Neural crest cell (in vitro differentiated cells): ENCODE measurements at regions not wholly inside any gene's neighbourhood (a gene's known extent, or its start where the extent isn't known, plus 50 kb on each side); places are given as distances from the start of the nearest gene placed in this dataset.

Experiments used
- DNase-seq: peaks from one replicate; pipeline ENCODE4 v3.0.0; 2021; ENCODE audit warnings: low read depth, mixed read lengths, low spot score
- H3K27ac Mint-ChIP-seq: one replicate; pipeline ENCODE4 v1.8.0; 2021; ENCODE audit warnings: mild to moderate bottlenecking, mixed read lengths; ENCODE audit not compliant: unreplicated experiment
- H3K27me3 Mint-ChIP-seq: 2 replicates; pipeline ENCODE4 v1.8.0; 2021; ENCODE audit warnings: low read depth, mild to moderate bottlenecking, mixed read lengths
- H3K36me3 Mint-ChIP-seq: 2 replicates; pipeline ENCODE4 v1.8.0; 2021; ENCODE audit warnings: low read depth, mild to moderate bottlenecking, mixed read lengths
- H3K4me1 Mint-ChIP-seq: 2 replicates; pipeline ENCODE4 v1.8.0; 2021; ENCODE audit warnings: mixed read lengths
- H3K4me3 Mint-ChIP-seq: one replicate; pipeline ENCODE4 v1.8.0; 2021; ENCODE audit warnings: mild to moderate bottlenecking, mixed read lengths
- H3K9me3 Mint-ChIP-seq: 2 replicates; pipeline ENCODE4 v1.8.0; 2021; ENCODE audit warnings: mixed read lengths
- TF ChIP-seq, protein P1 (sequence below): fragments of 200-600 bp; sonication (generic); conservative IDR thresholded peaks from 2 replicates; pipeline ENCODE4 v1.5.0; 2021; ENCODE audit warnings: antibody characterized with exemption, mild to moderate bottlenecking

GRCh38 chr4:145427991-145428390, 53.7 kb upstream of the SMAD1 start:
- TF ChIP-seq, protein P1, sequence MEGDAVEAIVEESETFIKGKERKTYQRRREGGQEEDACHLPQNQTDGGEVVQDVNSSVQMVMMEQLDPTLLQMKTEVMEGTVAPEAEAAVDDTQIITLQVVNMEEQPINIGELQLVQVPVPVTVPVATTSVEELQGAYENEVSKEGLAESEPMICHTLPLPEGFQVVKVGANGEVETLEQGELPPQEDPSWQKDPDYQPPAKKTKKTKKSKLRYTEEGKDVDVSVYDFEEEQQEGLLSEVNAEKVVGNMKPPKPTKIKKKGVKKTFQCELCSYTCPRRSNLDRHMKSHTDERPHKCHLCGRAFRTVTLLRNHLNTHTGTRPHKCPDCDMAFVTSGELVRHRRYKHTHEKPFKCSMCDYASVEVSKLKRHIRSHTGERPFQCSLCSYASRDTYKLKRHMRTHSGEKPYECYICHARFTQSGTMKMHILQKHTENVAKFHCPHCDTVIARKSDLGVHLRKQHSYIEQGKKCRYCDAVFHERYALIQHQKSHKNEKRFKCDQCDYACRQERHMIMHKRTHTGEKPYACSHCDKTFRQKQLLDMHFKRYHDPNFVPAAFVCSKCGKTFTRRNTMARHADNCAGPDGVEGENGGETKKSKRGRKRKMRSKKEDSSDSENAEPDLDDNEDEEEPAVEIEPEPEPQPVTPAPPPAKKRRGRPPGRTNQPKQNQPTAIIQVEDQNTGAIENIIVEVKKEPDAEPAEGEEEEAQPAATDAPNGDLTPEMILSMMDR, result no peak
- no peak overlapping the region for H3K4me3 Mint-ChIP-seq
- DNase-seq, result no peak
- peaks cover 6% of the 10 kb centered on the region for H3K36me3 Mint-ChIP-seq
- peak overlapping the region; percentile 63 for H3K27ac Mint-ChIP-seq
- peaks cover 6% of the 10 kb centered on the region for H3K9me3 Mint-ChIP-seq
- no peaks in the 10 kb centered on the region for H3K27me3 Mint-ChIP-seq
- peaks cover 5% of the 10 kb centered on the region for H3K4me1 Mint-ChIP-seq

- TF ChIP-seq, protein P1, result no peak
- no peak overlapping the region for H3K4me3 Mint-ChIP-seq
- DNase-seq, result no peak
Measured at GRCh38 chr4:145427221-145427620, 54.4 kb upstream of the SMAD1 start.

GRCh38 chr4:145423017-145423708, 58.5 kb upstream of the SMAD1 start:
- Mint-ChIP-seq H3K36me3 (peaks cover 6% of the 10 kb centered on the region), H3K9me3 (peaks cover 5% of the 10 kb centered on the region), H3K4me3 (no peak overlapping the region), H3K27ac (no peak overlapping the region), H3K27me3 (no peaks in the 10 kb centered on the region), H3K4me1 (peaks cover 13% of the 10 kb centered on the region)
- DNase-seq, result no peak
- TF ChIP-seq, protein P1, result no peak

More at GRCh38 chr4:145427221-145427620, 54.4 kb upstream of the SMAD1 start:
- Mint-ChIP-seq H3K9me3 (peaks cover 5% of the 10 kb centered on the region), H3K36me3 (peaks cover 6% of the 10 kb centered on the region), H3K27me3 (no peaks in the 10 kb centered on the region), H3K4me1 (peaks cover 5% of the 10 kb centered on the region), H3K27ac (no peak overlapping the region)

DNA sequence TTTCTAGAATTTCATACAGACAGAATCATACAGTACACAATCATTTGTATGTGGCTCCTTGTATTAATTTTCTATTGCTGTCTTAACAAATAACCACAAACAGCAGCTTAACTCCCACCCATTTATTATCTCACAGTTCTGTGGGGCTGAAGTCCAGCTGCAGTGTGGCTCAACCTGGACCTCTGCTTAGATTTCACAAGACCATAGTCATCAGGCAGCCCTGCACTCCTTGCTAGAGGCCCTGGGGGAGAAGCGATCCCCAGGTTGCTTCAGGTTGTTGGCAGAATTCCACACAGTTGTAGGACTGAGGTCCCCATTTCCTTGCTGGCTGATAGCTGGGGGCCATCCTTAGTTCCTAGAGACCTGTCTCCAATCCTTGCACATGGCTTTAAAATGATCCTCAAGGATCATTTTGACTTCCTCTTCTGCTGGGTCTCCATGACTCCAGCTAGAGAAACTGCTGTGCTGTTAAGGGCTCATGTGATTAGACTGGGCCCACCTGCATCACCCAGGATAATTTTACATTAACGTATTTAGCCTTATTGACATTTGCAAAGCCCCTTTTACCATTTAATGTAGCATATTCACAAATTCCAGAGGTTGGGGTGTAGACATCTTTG, 60.9 kb upstream of the SMAD1 start:
- H3K27ac Mint-ChIP-seq, result no peak overlapping the region
- H3K9me3 Mint-ChIP-seq, result peaks cover 5% of the 10 kb centered on the region
- H3K36me3 Mint-ChIP-seq, result peaks cover 6% of the 10 kb centered on the region
- H3K4me3 Mint-ChIP-seq, result no peak overlapping the region
- DNase-seq, result no peak
- TF ChIP-seq, protein P1, result no peak
- H3K4me1 Mint-ChIP-seq, result peaks cover 7% of the 10 kb centered on the region
- no peaks in the 10 kb centered on the region for H3K27me3 Mint-ChIP-seq

GRCh38 chr4:145418739-145419138, 62.9 kb upstream of the SMAD1 start:
- no peak for DNase-seq
- H3K9me3 Mint-ChIP-seq, result peaks cover 3% of the 10 kb centered on the region
- H3K4me1 Mint-ChIP-seq, result peaks cover 7% of the 10 kb centered on the region
- H3K27ac Mint-ChIP-seq, result no peak overlapping the region
- H3K36me3 Mint-ChIP-seq, result peaks cover 3% of the 10 kb centered on the region
- no peak overlapping the region for H3K4me3 Mint-ChIP-seq
- TF ChIP-seq, protein P1, result no peak
- no peaks in the 10 kb centered on the region for H3K27me3 Mint-ChIP-seq
